ENCODE measurements at regions not wholly inside any gene's neighbourhood (a gene's known extent, or its start where the extent isn't known, plus 50 kb on each side); places are given as distances from the start of the nearest gene placed in this dataset.
A peak's percentile ranks its signal among the peaks of the same experiment; 100 is the strongest.

- Histone ChIP-seq H3K36me3 (ENCODE audit: control insufficient read depth, insufficient read depth, low read length) (no peaks in the 10 kb centered on the region), H4K5ac (ENCODE audit: low read length) (no peak overlapping the region), H2AK5ac (ENCODE audit: low read length) (no peak overlapping the region), H3K56ac (ENCODE audit: low read length) (no peak overlapping the region), H2BK120ac (ENCODE audit: low read depth, low read length) (no peak overlapping the region), H3K27me3 (ENCODE audit: insufficient read depth, low read length, poor library complexity) (no peaks in the 10 kb centered on the region), H4K8ac (ENCODE audit: low read depth, low read length) (no peak overlapping the region), H3K4me3 (ENCODE audit: low read length) (no peak overlapping the region), H3K27ac (ENCODE audit: low read depth, low read length) (no peak overlapping the region), H3K4me1 (ENCODE audit: control insufficient read depth, low read depth, low read length) (no peaks in the 10 kb centered on the region), H3K79me2 (ENCODE audit: control insufficient read depth, insufficient read depth, low read length) (no peaks in the 10 kb centered on the region), H2BK5ac (ENCODE audit: low read length) (no peak overlapping the region), H3K4ac (ENCODE audit: low read depth, low read length) (no peak overlapping the region), H2BK15ac (replicated peaks; ENCODE audit: low read depth) (no peak overlapping the region), H3K9ac (ENCODE audit: low read length) (no peak overlapping the region), H3K4me2 (ENCODE audit: low read length) (no peak overlapping the region), H3K18ac (ENCODE audit: low read length) (no peak overlapping the region), H3K79me1 (ENCODE audit: low read length) (no peaks in the 10 kb centered on the region), H3K23ac (ENCODE audit: low read length) (no peak overlapping the region)
- DNase-seq, result no peak
These were observed 329.0 kb upstream of the TMTC4 start for GRCh38 chr13:101003566-101003965.

GRCh38 chr13:100989392-100989791 lies 314.8 kb upstream of the TMTC4 start:
- no peak overlapping the region for H3K27ac ChIP-seq (ENCODE audit: low read depth, low read length)
- no peak overlapping the region for H2AK5ac ChIP-seq (ENCODE audit: low read length)
- H3K4me2 ChIP-seq (ENCODE audit: low read length), result no peak overlapping the region
- H3K79me2 ChIP-seq (ENCODE audit: control insufficient read depth, insufficient read depth, low read length), result no peaks in the 10 kb centered on the region
- H3K9ac ChIP-seq (ENCODE audit: low read length), result no peak overlapping the region
- H4K5ac ChIP-seq (ENCODE audit: low read length), result no peak overlapping the region
- WGBS (ENCODE audit: extremely low coverage, insufficient coverage, low lambda C conversion rate), result no CpG with 5 or more reads among the region's 2 CpGs
- H3K23ac ChIP-seq (ENCODE audit: low read length), result no peak overlapping the region
- H2BK5ac ChIP-seq (ENCODE audit: low read length), result no peak overlapping the region
- H4K8ac ChIP-seq (ENCODE audit: low read depth, low read length), result no peak overlapping the region
- H3K36me3 ChIP-seq (ENCODE audit: control insufficient read depth, insufficient read depth, low read length), result no peaks in the 10 kb centered on the region
- no peak overlapping the region for H2BK15ac ChIP-seq (replicated peaks; ENCODE audit: low read depth)
- no peaks in the 10 kb centered on the region for H3K27me3 ChIP-seq (ENCODE audit: insufficient read depth, low read length, poor library complexity)
- no peaks in the 10 kb centered on the region for H3K79me1 ChIP-seq (ENCODE audit: low read length)
- no peak for DNase-seq
- H3K4ac ChIP-seq (ENCODE audit: low read depth, low read length), result no peak overlapping the region
- peaks cover 2% of the 10 kb centered on the region for H3K4me1 ChIP-seq (ENCODE audit: control insufficient read depth, low read depth, low read length)
- H3K4me3 ChIP-seq (ENCODE audit: low read length), result no peak overlapping the region
- no peak overlapping the region for H2BK120ac ChIP-seq (ENCODE audit: low read depth, low read length)
- H3K18ac ChIP-seq (ENCODE audit: low read length), result no peak overlapping the region
- no peak overlapping the region for H3K56ac ChIP-seq (ENCODE audit: low read length)

- Histone ChIP-seq H3K4me1 (ENCODE audit: control insufficient read depth, low read depth, low read length) (peaks cover 2% of the 10 kb centered on the region), H3K18ac (ENCODE audit: low read length) (no peak overlapping the region), H3K23ac (ENCODE audit: low read length) (no peak overlapping the region), H3K4me3 (ENCODE audit: low read length) (no peak overlapping the region), H2BK15ac (replicated peaks; ENCODE audit: low read depth) (no peak overlapping the region), H3K4me2 (ENCODE audit: low read length) (no peak overlapping the region), H3K79me1 (ENCODE audit: low read length) (no peaks in the 10 kb centered on the region), H3K4ac (ENCODE audit: low read depth, low read length) (no peak overlapping the region), H2BK5ac (ENCODE audit: low read length) (no peak overlapping the region), H4K5ac (ENCODE audit: low read length) (no peak overlapping the region), H2AK5ac (ENCODE audit: low read length) (no peak overlapping the region), H3K27me3 (ENCODE audit: insufficient read depth, low read length, poor library complexity) (no peaks in the 10 kb centered on the region), H4K8ac (ENCODE audit: low read depth, low read length) (no peak overlapping the region), H2BK120ac (ENCODE audit: low read depth, low read length) (no peak overlapping the region), H3K9ac (ENCODE audit: low read length) (no peak overlapping the region), H3K79me2 (ENCODE audit: control insufficient read depth, insufficient read depth, low read length) (no peaks in the 10 kb centered on the region), H3K36me3 (ENCODE audit: control insufficient read depth, insufficient read depth, low read length) (no peaks in the 10 kb centered on the region), H3K56ac (ENCODE audit: low read length) (no peak overlapping the region), H3K27ac (ENCODE audit: low read depth, low read length) (no peak overlapping the region)
- WGBS (ENCODE audit: extremely low coverage, insufficient coverage, low lambda C conversion rate), result no CpG with 5 or more reads among the region's 2 CpGs
- no peak for DNase-seq
These were observed 314.3 kb upstream of the TMTC4 start for GRCh38 chr13:100988921-100989320.

- no peak overlapping the region for H2AK5ac ChIP-seq (ENCODE audit: low read length)
- peak overlapping the region; percentile 42 for H3K18ac ChIP-seq (ENCODE audit: low read length)
- H3K23ac ChIP-seq (ENCODE audit: low read length), result no peak overlapping the region
- H2BK5ac ChIP-seq (ENCODE audit: low read length), result no peak overlapping the region
- no peak overlapping the region for H4K8ac ChIP-seq (ENCODE audit: low read depth, low read length)
- H3K4me3 ChIP-seq (ENCODE audit: low read length), result no peak overlapping the region
- peak overlapping the region; percentile 46 for H2BK15ac ChIP-seq (replicated peaks; ENCODE audit: low read depth)
- H3K9ac ChIP-seq (ENCODE audit: low read length), result peak overlapping the region; percentile 2
- no peak overlapping the region for H3K27ac ChIP-seq (ENCODE audit: low read depth, low read length)
- DNase-seq, result peak; percentile 76
- peak overlapping the region; percentile 67 for H3K56ac ChIP-seq (ENCODE audit: low read length)
- no peaks in the 10 kb centered on the region for H3K27me3 ChIP-seq (ENCODE audit: insufficient read depth, low read length, poor library complexity)
- H2BK120ac ChIP-seq (ENCODE audit: low read depth, low read length), result no peak overlapping the region
- H3K4me1 ChIP-seq (ENCODE audit: control insufficient read depth, low read depth, low read length), result peaks cover 2% of the 10 kb centered on the region
- no peaks in the 10 kb centered on the region for H3K79me1 ChIP-seq (ENCODE audit: low read length)
- H4K5ac ChIP-seq (ENCODE audit: low read length), result no peak overlapping the region
- H3K4ac ChIP-seq (ENCODE audit: low read depth, low read length), result no peak overlapping the region
- H3K4me2 ChIP-seq (ENCODE audit: low read length), result no peak overlapping the region
- H3K36me3 ChIP-seq (ENCODE audit: control insufficient read depth, insufficient read depth, low read length), result no peaks in the 10 kb centered on the region
- no peaks in the 10 kb centered on the region for H3K79me2 ChIP-seq (ENCODE audit: control insufficient read depth, insufficient read depth, low read length)
- WGBS (ENCODE audit: extremely low coverage, insufficient coverage, low lambda C conversion rate), result no CpG with 5 or more reads among the region's 5 CpGs
These were observed 313.4 kb upstream of the TMTC4 start for GRCh38 chr13:100987948-100988347.

GRCh38 chr13:100986571-100986970 lies 312.0 kb upstream of the TMTC4 start:
- no CpG with 5 or more reads among the region's 1 CpG for WGBS (ENCODE audit: extremely low coverage, insufficient coverage, low lambda C conversion rate)
- Histone ChIP-seq H3K18ac (ENCODE audit: low read length) (no peak overlapping the region), H3K4me1 (ENCODE audit: control insufficient read depth, low read depth, low read length) (peaks cover 2% of the 10 kb centered on the region), H3K56ac (ENCODE audit: low read length) (no peak overlapping the region), H3K27me3 (ENCODE audit: insufficient read depth, low read length, poor library complexity) (no peaks in the 10 kb centered on the region), H3K79me1 (ENCODE audit: low read length) (no peaks in the 10 kb centered on the region), H3K9ac (ENCODE audit: low read length) (no peak overlapping the region), H3K27ac (ENCODE audit: low read depth, low read length) (no peak overlapping the region), H3K23ac (ENCODE audit: low read length) (no peak overlapping the region), H4K8ac (ENCODE audit: low read depth, low read length) (no peak overlapping the region), H3K79me2 (ENCODE audit: control insufficient read depth, insufficient read depth, low read length) (no peaks in the 10 kb centered on the region), H4K5ac (ENCODE audit: low read length) (no peak overlapping the region), H3K4ac (ENCODE audit: low read depth, low read length) (no peak overlapping the region), H3K4me3 (ENCODE audit: low read length) (no peak overlapping the region), H2AK5ac (ENCODE audit: low read length) (no peak overlapping the region), H3K4me2 (ENCODE audit: low read length) (no peak overlapping the region), H3K36me3 (ENCODE audit: control insufficient read depth, insufficient read depth, low read length) (no peaks in the 10 kb centered on the region), H2BK15ac (replicated peaks; ENCODE audit: low read depth) (peak overlapping the region; percentile 78), H2BK120ac (ENCODE audit: low read depth, low read length) (no peak overlapping the region), H2BK5ac (ENCODE audit: low read length) (no peak overlapping the region)
- DNase-seq, result no peak

GRCh38 chr13:100984085-100984705 lies 309.6 kb upstream of the TMTC4 start:
- Histone ChIP-seq H4K5ac (ENCODE audit: low read length) (no peak overlapping the region), H3K9ac (ENCODE audit: low read length) (no peak overlapping the region), H2BK5ac (ENCODE audit: low read length) (no peak overlapping the region), H3K18ac (ENCODE audit: low read length) (peak overlapping the region; percentile 31), H4K8ac (ENCODE audit: low read depth, low read length) (no peak overlapping the region), H3K79me2 (ENCODE audit: control insufficient read depth, insufficient read depth, low read length) (no peaks in the 10 kb centered on the region), H3K56ac (ENCODE audit: low read length) (no peak overlapping the region), H3K79me1 (ENCODE audit: low read length) (no peaks in the 10 kb centered on the region), H3K23ac (ENCODE audit: low read length) (no peak overlapping the region), H2BK15ac (replicated peaks; ENCODE audit: low read depth) (no peak overlapping the region), H3K4me3 (ENCODE audit: low read length) (no peak overlapping the region), H3K4ac (ENCODE audit: low read depth, low read length) (no peak overlapping the region), H3K4me2 (ENCODE audit: low read length) (no peak overlapping the region), H3K36me3 (ENCODE audit: control insufficient read depth, insufficient read depth, low read length) (no peaks in the 10 kb centered on the region), H3K27me3 (ENCODE audit: insufficient read depth, low read length, poor library complexity) (no peaks in the 10 kb centered on the region), H3K4me1 (ENCODE audit: control insufficient read depth, low read depth, low read length) (peaks cover 2% of the 10 kb centered on the region), H2BK120ac (ENCODE audit: low read depth, low read length) (no peak overlapping the region), H3K27ac (ENCODE audit: low read depth, low read length) (no peak overlapping the region), H2AK5ac (ENCODE audit: low read length) (no peak overlapping the region)
- DNase-seq, result no peak
- WGBS (ENCODE audit: extremely low coverage, insufficient coverage, low lambda C conversion rate), result no CpG with 5 or more reads among the region's 3 CpGs

Data from mesendoderm (in vitro differentiated cells).